ENCODE measurements at regions not wholly inside any gene's neighbourhood (a gene's known extent, or its start where the extent isn't known, plus 50 kb on each side); places are given as distances from the start of the nearest gene placed in this dataset.

DNA sequence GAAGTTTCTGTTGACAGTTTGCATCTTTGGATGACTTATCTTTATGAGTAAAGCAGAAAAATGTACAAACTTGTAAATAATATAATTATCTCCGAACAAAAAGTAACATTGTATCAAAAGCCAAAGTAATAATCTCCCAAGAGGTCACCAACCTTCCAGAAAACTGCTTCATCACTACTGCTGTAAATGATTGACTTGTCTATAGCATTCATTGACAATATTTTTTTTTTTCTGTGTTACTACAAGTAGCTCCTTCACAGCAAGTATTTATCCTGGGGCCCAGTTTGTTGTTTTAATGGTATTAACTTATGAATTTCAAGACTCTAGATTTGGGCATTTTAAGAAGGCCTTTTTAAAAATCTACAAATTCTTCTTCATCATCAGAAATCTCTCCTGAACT, 242.4 kb downstream of the KLF12 start:
- TF ChIP-seq POLR2AphosphoS5 (IDR thresholded peaks at IDR 0.05; ENCODE audit: low read depth, low read length): no peak
- TF ChIP-seq, protein P1, sequence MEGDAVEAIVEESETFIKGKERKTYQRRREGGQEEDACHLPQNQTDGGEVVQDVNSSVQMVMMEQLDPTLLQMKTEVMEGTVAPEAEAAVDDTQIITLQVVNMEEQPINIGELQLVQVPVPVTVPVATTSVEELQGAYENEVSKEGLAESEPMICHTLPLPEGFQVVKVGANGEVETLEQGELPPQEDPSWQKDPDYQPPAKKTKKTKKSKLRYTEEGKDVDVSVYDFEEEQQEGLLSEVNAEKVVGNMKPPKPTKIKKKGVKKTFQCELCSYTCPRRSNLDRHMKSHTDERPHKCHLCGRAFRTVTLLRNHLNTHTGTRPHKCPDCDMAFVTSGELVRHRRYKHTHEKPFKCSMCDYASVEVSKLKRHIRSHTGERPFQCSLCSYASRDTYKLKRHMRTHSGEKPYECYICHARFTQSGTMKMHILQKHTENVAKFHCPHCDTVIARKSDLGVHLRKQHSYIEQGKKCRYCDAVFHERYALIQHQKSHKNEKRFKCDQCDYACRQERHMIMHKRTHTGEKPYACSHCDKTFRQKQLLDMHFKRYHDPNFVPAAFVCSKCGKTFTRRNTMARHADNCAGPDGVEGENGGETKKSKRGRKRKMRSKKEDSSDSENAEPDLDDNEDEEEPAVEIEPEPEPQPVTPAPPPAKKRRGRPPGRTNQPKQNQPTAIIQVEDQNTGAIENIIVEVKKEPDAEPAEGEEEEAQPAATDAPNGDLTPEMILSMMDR (IDR thresholded peaks at IDR 0.05): no peak
